AG10803 (cell line): ENCODE measurements at regions not wholly inside any gene's neighbourhood (a gene's known extent, or its start where the extent isn't known, plus 50 kb on each side); places are given as distances from the start of the nearest gene placed in this dataset.
A peak's percentile ranks its signal among the peaks of the same experiment; 100 is the strongest.

Experiments
- DNase-seq: peaks from one replicate; pipeline ENCODE4 v3.0.0; 2010; ENCODE audit warnings: low read depth
- H3K4me3 ChIP-seq: 2 replicates; pipeline ENCODE4 v1.5.1; 2011; ENCODE audit warnings: mild to moderate bottlenecking, low read length, control low read depth
- TF ChIP-seq, protein P1 (sequence below): conservative IDR thresholded peaks from 2 replicates; pipeline ENCODE4 v1.5.1; 2011; ENCODE audit warnings: mild to moderate bottlenecking, low read length, control low read depth, inconsistent platforms

GRCh38 chr10:106175760-106176377 lies 988.6 kb downstream of the SORCS1 start:
- TF ChIP-seq, protein P1, sequence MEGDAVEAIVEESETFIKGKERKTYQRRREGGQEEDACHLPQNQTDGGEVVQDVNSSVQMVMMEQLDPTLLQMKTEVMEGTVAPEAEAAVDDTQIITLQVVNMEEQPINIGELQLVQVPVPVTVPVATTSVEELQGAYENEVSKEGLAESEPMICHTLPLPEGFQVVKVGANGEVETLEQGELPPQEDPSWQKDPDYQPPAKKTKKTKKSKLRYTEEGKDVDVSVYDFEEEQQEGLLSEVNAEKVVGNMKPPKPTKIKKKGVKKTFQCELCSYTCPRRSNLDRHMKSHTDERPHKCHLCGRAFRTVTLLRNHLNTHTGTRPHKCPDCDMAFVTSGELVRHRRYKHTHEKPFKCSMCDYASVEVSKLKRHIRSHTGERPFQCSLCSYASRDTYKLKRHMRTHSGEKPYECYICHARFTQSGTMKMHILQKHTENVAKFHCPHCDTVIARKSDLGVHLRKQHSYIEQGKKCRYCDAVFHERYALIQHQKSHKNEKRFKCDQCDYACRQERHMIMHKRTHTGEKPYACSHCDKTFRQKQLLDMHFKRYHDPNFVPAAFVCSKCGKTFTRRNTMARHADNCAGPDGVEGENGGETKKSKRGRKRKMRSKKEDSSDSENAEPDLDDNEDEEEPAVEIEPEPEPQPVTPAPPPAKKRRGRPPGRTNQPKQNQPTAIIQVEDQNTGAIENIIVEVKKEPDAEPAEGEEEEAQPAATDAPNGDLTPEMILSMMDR: peak; percentile 65
- peak; percentile 27 for DNase-seq
- H3K4me3 ChIP-seq: no peak overlapping the region

DNA sequence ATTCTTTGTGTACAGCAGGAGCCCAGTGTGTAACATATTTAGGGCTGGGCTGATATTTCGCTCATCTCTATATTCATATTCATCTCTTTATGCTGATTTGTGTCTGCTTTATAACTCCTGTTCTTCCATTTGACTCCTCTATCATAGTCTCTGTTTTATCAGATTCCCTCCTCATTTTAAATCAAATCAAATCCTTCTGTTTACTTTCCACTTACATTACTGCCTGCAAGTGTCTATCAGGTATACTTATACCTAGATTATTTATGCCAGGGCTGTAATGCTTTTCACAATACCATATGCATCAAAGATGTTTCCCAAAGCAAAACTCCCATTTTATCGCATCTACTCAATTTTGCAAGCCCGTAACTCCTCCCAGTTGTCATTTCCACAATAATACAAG lies 990.7 kb downstream of the SORCS1 start:
- TF ChIP-seq, protein P1: no peak
- DNase-seq: no peak
- no peak overlapping the region for H3K4me3 ChIP-seq

- TF ChIP-seq, protein P1: no peak
- H3K4me3 ChIP-seq: no peak overlapping the region
- DNase-seq: no peak
Observed at GRCh38 chr10:106169241-106169640, 995.3 kb downstream of the SORCS1 start.

DNA sequence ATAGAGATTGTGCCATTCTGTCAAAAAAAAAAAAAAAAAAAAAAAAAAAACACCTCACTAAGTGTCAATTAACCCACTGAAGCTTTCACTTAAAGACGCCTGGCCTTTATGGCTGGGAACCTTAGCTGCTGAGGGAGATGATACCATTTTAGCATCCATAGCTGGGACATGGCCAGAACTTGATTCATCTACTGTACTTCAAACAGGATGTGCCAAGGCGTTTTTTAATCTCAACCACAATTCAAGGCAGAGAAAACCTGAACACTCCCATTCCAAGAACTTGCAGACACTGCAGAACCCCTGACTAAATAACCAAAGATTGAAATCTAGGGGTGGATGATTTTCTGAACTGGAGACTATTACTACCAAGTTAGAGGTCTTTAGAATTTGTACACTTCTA lies 996.6 kb downstream of the SORCS1 start:
- DNase-seq: no peak
- TF ChIP-seq, protein P1: no peak
- H3K4me3 ChIP-seq: no peak overlapping the region

GRCh38 chr10:106158241-106158640 lies 1006.3 kb downstream of the SORCS1 start:
- TF ChIP-seq, protein P1: no peak
- no peak for DNase-seq
- H3K4me3 ChIP-seq: no peak overlapping the region

DNA sequence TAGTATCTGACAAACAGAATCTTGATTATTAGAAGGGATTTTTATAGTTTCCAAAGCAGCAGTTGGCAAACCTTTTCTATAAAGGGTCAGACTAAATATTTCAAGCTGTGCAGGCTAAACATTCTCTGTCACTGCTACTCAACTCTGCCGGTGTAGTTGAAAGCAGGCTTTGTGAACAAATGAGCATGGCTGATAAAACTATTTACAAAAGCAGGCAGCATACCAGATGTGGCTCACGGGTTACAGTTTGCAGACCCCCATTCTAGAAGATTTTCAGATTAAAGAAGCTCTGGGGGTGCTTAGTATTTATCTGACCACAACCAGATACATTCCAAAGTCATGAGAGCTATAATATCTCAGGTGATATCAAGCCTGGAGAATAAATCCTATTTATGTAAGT lies 1017.5 kb downstream of the SORCS1 start:
- H3K4me3 ChIP-seq: no peak overlapping the region
- TF ChIP-seq, protein P1: no peak
- no peak for DNase-seq

DNA sequence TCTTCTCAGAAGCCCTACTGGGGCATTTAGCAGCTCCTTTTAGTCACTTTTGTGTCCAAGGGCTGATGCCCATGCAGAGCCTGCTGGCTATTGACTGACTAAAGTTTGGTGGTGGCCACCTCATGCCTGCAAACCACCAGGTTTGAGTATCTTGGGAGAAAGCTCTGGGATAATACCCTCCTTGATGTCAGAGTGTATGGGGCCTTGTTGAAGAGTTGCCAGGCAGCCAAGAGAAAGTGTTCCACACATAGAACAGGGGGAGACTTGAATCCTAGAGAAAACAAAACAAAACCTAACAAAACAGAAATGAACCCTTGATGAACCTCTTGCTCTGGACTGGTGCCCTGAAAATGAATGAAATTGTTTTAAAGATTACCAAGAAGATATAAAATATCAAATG lies 1024.6 kb downstream of the SORCS1 start:
- no peak for DNase-seq

More for the DNA sequence above, 1024.6 kb downstream of the SORCS1 start:
- TF ChIP-seq, protein P1: no peak
- H3K4me3 ChIP-seq: no peak overlapping the region
